ENCODE measurements at regions not wholly inside any gene's neighbourhood (a gene's known extent, or its start where the extent isn't known, plus 50 kb on each side); places are given as distances from the start of the nearest gene placed in this dataset.

DNA sequence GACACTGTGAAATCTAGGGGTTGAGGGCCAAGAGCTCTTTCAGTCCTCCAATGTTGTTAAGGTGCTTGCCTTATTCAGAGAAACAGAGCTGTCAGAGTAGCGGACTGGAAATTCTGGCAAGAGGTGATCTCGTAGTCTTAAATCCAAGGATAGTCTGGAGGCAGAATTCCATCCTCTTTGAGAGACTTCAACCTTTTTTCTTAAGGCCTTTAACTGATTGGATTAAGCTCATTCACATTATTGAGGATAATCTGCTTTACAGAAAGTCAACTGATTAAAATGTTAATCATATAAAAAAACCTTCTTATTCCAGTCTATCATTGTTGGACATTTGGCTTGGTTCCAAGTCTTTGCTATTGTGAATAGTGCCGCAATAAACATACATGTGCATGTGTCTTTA lies 243.1 kb upstream of the COX7C start (continued):
- TF ChIP-seq, protein P1, sequence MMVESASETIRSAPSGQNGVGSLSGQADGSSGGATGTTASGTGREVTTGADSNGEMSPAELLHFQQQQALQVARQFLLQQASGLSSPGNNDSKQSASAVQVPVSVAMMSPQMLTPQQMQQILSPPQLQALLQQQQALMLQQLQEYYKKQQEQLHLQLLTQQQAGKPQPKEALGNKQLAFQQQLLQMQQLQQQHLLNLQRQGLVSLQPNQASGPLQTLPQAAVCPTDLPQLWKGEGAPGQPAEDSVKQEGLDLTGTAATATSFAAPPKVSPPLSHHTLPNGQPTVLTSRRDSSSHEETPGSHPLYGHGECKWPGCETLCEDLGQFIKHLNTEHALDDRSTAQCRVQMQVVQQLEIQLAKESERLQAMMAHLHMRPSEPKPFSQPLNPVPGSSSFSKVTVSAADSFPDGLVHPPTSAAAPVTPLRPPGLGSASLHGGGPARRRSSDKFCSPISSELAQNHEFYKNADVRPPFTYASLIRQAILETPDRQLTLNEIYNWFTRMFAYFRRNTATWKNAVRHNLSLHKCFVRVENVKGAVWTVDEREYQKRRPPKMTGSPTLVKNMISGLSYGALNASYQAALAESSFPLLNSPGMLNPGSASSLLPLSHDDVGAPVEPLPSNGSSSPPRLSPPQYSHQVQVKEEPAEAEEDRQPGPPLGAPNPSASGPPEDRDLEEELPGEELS (CRISPR knock-in tag; IDR thresholded peaks at IDR 0.05) = no peak
- TF ChIP-seq ETV6 (CRISPR knock-in tag; IDR thresholded peaks at IDR 0.05) (no peak), TP53 (CRISPR knock-in tag; IDR thresholded peaks at IDR 0.05) (no peak), ZNF121 (CRISPR knock-in tag; IDR thresholded peaks at IDR 0.05) (no peak)

DNA sequence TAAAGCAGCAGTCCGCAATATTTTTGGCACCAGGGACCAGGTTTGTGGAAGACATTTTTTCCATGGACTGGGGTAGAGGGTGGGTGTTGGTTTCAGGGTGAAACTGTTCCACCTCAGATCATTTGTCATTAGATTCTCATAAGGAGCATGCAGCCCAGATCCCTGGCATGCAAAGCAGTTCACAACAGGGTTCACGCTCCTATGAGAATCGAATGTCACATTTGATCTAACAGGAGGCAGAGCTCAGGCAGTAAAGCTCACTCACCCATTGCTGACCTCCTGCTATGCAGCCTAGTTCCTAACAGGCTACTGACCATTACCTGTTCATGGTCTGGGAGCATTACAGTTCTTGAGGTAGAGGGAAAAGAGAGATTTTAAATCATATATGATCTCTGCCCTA lies 241.5 kb upstream of the COX7C start:
- no peak for TF ChIP-seq TEAD4 (CRISPR knock-in tag; IDR thresholded peaks at IDR 0.05)
- TF ChIP-seq, protein P2, sequence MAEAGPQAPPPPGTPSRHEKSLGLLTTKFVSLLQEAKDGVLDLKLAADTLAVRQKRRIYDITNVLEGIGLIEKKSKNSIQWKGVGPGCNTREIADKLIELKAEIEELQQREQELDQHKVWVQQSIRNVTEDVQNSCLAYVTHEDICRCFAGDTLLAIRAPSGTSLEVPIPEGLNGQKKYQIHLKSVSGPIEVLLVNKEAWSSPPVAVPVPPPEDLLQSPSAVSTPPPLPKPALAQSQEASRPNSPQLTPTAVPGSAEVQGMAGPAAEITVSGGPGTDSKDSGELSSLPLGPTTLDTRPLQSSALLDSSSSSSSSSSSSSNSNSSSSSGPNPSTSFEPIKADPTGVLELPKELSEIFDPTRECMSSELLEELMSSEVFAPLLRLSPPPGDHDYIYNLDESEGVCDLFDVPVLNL (CRISPR knock-in tag; IDR thresholded peaks at IDR 0.05; ENCODE audit: borderline replicate concordance, low read depth) = no peak
- Mint-ChIP-seq H3K4me1 (peaks cover 2% of the 10 kb centered on the region), H3K4me3 (no peak overlapping the region), H3K36me3 (peaks cover 2% of the 10 kb centered on the region), H3K27ac (no peak overlapping the region), H3K27me3 (ENCODE audit: low read depth) (no peaks in the 10 kb centered on the region), H3K9me3 (peaks cover 17% of the 10 kb centered on the region)
- no peak for DNase-seq (ENCODE audit: low spot score)
- ATAC-seq = no peak
- CTCF ChIA-PET = no interaction called here
- POLR2A ChIA-PET = no interaction called here

DNA sequence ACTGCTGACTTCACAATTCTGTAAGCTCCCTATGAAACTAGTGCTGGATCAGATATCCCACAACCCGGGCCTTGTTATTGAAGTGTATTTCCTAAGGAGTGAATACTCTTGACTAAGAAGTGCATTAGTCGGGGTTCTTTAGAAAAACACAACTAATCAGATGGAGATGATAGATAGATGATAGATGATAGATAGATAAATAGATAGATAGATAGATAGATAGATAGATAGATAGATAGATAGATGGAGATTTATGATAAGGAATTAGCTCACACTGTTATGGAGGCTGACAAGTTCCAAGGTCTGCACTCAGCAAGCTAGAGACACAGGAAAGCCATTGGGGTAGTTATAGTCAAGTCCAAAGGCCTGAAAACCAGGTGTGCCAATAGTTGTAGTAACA lies 214.6 kb upstream of the COX7C start:
- Mint-ChIP-seq H3K9me3 (no peaks in the 10 kb centered on the region), H3K27me3 (ENCODE audit: low read depth) (no peaks in the 10 kb centered on the region), H3K27ac (no peak overlapping the region), H3K4me3 (no peak overlapping the region), H3K36me3 (no peaks in the 10 kb centered on the region), H3K4me1 (no peaks in the 10 kb centered on the region)
- TF ChIP-seq NFE2L1 (CRISPR knock-in tag; IDR thresholded peaks at IDR 0.05) (no peak), FOXK1 (CRISPR knock-in tag; IDR thresholded peaks at IDR 0.05) (no peak), ELF4 (CRISPR knock-in tag; IDR thresholded peaks at IDR 0.05; ENCODE audit: low read depth) (no peak)
- TF ChIP-seq, protein P3, sequence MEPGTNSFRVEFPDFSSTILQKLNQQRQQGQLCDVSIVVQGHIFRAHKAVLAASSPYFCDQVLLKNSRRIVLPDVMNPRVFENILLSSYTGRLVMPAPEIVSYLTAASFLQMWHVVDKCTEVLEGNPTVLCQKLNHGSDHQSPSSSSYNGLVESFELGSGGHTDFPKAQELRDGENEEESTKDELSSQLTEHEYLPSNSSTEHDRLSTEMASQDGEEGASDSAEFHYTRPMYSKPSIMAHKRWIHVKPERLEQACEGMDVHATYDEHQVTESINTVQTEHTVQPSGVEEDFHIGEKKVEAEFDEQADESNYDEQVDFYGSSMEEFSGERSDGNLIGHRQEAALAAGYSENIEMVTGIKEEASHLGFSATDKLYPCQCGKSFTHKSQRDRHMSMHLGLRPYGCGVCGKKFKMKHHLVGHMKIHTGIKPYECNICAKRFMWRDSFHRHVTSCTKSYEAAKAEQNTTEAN (CRISPR knock-in tag; IDR thresholded peaks at IDR 0.05) = no peak
- DNase-seq (ENCODE audit: low spot score) (no peak), ATAC-seq (no peak)
- ChIA-PET CTCF (no interaction called here), POLR2A (interaction anchor here (0.7 kb wide), 1 partner anchor 145 kb away, joined by 10 read pairs; no protein-coding TSS in a partner anchor)

DNA sequence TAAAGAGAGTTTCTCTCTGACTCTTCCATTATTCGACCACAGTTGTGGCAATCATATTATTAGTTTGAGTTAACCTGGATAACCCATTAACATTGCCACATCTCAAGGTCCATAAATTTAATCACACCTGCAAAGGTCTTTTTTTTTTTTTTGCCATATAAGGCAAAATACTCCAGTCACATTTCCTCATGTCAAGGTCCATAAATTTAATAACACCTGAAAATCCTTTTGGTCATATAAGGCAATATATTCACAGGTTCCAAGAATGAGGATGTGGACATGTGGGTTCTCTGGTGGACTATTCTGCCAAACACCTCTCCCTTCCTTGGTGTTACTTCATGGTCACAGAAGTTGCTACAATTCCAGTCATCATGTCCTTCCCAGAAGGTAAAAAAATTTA lies 213.5 kb upstream of the COX7C start:
- ChIA-PET POLR2A (no interaction called here), CTCF (interaction anchor here (0.6 kb wide), 1 partner anchor 530 kb away, joined by 3 read pairs; no protein-coding TSS in a partner anchor)
- H3K27ac Mint-ChIP-seq = no peak overlapping the region
- H3K4me3 Mint-ChIP-seq = no peak overlapping the region
- no peaks in the 10 kb centered on the region for H3K9me3 Mint-ChIP-seq
- no peaks in the 10 kb centered on the region for H3K36me3 Mint-ChIP-seq
- ATAC-seq = no peak
- no peaks in the 10 kb centered on the region for H3K27me3 Mint-ChIP-seq (ENCODE audit: low read depth)
- no peaks in the 10 kb centered on the region for H3K4me1 Mint-ChIP-seq
- no peak for DNase-seq (ENCODE audit: low spot score)
- TF ChIP-seq MYBL2 (CRISPR knock-in tag; IDR thresholded peaks at IDR 0.05) (no peak), TP53 (CRISPR knock-in tag; IDR thresholded peaks at IDR 0.05) (no peak), JUN (CRISPR knock-in tag; IDR thresholded peaks at IDR 0.05) (no peak), NR3C1 (CRISPR knock-in tag; conservative IDR thresholded peaks at IDR 0.05; ENCODE audit: low read depth) (no peak), ELF4 (CRISPR knock-in tag; IDR thresholded peaks at IDR 0.05; ENCODE audit: low read depth) (no peak), NFYB (CRISPR knock-in tag; conservative IDR thresholded peaks at IDR 0.05; ENCODE audit: low read depth) (no peak), CREM (CRISPR knock-in tag; IDR thresholded peaks at IDR 0.05) (no peak), TEAD1 (CRISPR knock-in tag; IDR thresholded peaks at IDR 0.05) (no peak), SP1 (CRISPR knock-in tag; conservative IDR thresholded peaks at IDR 0.05) (no peak), FOXJ3 (CRISPR knock-in tag; IDR thresholded peaks at IDR 0.05; ENCODE audit: borderline replicate concordance) (no peak), NR1H2 (CRISPR knock-in tag; IDR thresholded peaks at IDR 0.05) (no peak), ZNF138 (CRISPR knock-in tag; conservative IDR thresholded peaks at IDR 0.05) (no peak)
- TF ChIP-seq, protein P4, sequence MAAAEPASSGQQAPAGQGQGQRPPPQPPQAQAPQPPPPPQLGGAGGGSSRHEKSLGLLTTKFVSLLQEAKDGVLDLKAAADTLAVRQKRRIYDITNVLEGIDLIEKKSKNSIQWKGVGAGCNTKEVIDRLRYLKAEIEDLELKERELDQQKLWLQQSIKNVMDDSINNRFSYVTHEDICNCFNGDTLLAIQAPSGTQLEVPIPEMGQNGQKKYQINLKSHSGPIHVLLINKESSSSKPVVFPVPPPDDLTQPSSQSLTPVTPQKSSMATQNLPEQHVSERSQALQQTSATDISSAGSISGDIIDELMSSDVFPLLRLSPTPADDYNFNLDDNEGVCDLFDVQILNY (CRISPR knock-in tag; IDR thresholded peaks at IDR 0.05) = no peak
- TF ChIP-seq, protein P5, sequence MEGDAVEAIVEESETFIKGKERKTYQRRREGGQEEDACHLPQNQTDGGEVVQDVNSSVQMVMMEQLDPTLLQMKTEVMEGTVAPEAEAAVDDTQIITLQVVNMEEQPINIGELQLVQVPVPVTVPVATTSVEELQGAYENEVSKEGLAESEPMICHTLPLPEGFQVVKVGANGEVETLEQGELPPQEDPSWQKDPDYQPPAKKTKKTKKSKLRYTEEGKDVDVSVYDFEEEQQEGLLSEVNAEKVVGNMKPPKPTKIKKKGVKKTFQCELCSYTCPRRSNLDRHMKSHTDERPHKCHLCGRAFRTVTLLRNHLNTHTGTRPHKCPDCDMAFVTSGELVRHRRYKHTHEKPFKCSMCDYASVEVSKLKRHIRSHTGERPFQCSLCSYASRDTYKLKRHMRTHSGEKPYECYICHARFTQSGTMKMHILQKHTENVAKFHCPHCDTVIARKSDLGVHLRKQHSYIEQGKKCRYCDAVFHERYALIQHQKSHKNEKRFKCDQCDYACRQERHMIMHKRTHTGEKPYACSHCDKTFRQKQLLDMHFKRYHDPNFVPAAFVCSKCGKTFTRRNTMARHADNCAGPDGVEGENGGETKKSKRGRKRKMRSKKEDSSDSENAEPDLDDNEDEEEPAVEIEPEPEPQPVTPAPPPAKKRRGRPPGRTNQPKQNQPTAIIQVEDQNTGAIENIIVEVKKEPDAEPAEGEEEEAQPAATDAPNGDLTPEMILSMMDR (IDR thresholded peaks at IDR 0.05) = no peak
- TF ChIP-seq, protein P6, sequence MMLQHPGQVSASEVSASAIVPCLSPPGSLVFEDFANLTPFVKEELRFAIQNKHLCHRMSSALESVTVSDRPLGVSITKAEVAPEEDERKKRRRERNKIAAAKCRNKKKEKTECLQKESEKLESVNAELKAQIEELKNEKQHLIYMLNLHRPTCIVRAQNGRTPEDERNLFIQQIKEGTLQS (CRISPR knock-in tag; conservative IDR thresholded peaks at IDR 0.05) = no peak
- TF ChIP-seq, protein P7, sequence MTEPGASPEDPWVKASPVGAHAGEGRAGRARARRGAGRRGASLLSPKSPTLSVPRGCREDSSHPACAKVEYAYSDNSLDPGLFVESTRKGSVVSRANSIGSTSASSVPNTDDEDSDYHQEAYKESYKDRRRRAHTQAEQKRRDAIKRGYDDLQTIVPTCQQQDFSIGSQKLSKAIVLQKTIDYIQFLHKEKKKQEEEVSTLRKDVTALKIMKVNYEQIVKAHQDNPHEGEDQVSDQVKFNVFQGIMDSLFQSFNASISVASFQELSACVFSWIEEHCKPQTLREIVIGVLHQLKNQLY (CRISPR knock-in tag; IDR thresholded peaks at IDR 0.05) = no peak
